RWPE1 (cell line): ENCODE measurements at regions not wholly inside any gene's neighbourhood (a gene's known extent, or its start where the extent isn't known, plus 50 kb on each side); places are given as distances from the start of the nearest gene placed in this dataset.

ENCODE experiments used
- CTCF ChIA-PET: fragments of 350-600 bp; sonication (Branson Sonifier 250); formaldehyde crosslinking; extraction: SDS; loops from one replicate; lab custom pipeline; 2021; lab: Yijun Ruan, JAX
- POLR2A ChIA-PET: fragments of 400-600 bp; formaldehyde crosslinking; extraction: SDS; loops from one replicate; lab custom pipeline; 2020; ENCODE audit warnings: antibody characterized with exemption; ENCODE audit not compliant: low non-redundant PET; lab: Yijun Ruan, JAX
- DNase-seq: peaks from one replicate; pipeline ENCODE4 v3.0.0; 2012; ENCODE audit warnings: low spot score
- H3K27ac ChIP-seq: fragments of 450-650 bp; 2 replicates; pipeline ENCODE4 v1.5.1; 2017
- TF ChIP-seq, protein P1 (sequence below): fragments of 450-650 bp; conservative IDR thresholded peaks from 2 replicates; pipeline ENCODE4 v1.5.1; 2017; ENCODE audit warnings: low read depth, mild to moderate bottlenecking

DNA sequence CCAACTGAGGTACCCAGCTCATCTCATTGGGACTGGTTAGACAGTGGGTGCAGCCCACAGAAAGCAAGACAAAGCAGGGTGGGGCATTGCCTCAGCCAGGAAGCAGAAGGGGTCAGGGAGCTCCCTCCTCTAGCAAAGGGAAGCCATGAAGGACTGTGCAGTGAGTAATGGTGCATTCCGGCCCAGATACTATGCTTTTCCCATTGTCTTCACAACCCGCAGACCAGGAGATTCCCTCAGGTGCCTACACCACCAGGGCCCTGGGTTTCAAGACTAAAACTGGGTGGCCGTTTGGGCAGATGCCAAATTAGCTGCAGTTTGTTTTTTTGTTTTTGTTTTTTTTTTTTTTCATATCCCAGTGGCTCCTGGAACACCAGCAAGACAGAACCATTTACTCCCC is 235.3 kb downstream of the TACR3 start:
- H3K27ac ChIP-seq: no peak overlapping the region
- no peak for DNase-seq
- CTCF ChIA-PET: interaction anchor here (0.9 kb wide), 1 partner anchor 302 kb away, joined by 3 read pairs; no protein-coding TSS in a partner anchor
- TF ChIP-seq, protein P1, sequence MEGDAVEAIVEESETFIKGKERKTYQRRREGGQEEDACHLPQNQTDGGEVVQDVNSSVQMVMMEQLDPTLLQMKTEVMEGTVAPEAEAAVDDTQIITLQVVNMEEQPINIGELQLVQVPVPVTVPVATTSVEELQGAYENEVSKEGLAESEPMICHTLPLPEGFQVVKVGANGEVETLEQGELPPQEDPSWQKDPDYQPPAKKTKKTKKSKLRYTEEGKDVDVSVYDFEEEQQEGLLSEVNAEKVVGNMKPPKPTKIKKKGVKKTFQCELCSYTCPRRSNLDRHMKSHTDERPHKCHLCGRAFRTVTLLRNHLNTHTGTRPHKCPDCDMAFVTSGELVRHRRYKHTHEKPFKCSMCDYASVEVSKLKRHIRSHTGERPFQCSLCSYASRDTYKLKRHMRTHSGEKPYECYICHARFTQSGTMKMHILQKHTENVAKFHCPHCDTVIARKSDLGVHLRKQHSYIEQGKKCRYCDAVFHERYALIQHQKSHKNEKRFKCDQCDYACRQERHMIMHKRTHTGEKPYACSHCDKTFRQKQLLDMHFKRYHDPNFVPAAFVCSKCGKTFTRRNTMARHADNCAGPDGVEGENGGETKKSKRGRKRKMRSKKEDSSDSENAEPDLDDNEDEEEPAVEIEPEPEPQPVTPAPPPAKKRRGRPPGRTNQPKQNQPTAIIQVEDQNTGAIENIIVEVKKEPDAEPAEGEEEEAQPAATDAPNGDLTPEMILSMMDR: no peak
- POLR2A ChIA-PET: no interaction called here

DNA sequence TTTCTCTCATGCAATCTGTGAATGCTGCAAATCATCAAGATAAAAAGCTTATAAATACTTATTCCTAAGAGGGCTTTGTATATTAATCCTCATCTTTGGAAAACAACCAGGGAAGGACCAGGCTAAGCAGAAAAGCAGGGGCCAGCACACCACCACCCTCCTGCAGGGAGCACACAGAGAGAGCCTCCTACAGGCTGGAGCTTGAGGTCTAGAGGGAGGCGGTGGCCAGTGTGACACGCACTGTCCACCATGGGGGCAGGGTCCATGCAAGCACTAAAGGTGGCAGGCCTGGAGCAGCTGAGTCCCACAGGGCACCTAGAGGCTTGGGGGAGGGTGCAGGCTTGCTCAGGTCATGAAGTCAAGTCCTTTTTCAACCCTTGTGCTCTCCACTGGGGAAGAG is 236.9 kb downstream of the TACR3 start:
- DNase-seq: no peak
- TF ChIP-seq, protein P1: no peak
- no peak overlapping the region for H3K27ac ChIP-seq
- POLR2A ChIA-PET: no interaction called here
- CTCF ChIA-PET: no interaction called here

DNA sequence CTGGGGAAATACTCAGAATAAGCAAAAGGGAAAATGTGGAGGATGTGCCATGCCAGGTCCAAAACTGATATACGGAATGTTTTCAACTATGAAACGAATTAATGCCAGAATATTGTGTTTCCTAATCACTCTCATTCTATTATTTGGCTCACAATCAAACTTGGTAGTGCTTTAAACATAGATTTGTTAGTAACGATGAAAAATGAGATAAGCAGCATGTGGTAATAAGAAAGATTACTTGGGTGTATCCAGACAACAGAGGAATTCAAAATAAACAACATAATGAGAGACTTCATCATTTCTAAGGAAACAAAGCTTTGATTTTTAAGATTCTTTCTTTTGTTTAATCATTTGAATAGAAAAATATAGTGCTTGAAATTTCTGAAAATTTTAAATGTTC is 237.3 kb downstream of the TACR3 start:
- POLR2A ChIA-PET: no interaction called here
- TF ChIP-seq, protein P1: no peak
- DNase-seq: no peak
- no peak overlapping the region for H3K27ac ChIP-seq
- CTCF ChIA-PET: interaction anchor here (0.6 kb wide), 1 partner anchor 197 kb away, joined by 4 read pairs; no protein-coding TSS in a partner anchor

DNA sequence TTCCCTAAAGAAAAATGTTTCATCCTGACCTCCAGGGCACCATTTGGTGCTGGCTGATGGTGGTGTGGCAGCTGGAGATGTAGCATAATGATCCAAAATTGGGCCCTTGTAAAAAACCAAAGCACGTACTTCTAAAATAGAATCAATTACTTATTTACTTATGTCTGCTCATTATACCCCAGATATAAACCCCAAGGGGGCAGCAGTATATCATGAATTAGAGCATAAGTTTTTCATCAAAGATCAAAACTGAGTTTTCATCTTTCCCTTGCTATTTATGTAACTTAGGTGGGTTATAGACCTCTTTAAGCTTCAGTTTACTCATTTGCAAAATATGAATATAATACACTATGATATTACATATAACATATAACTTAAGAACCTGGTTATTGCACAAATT is 241.1 kb downstream of the TACR3 start:
- no peak overlapping the region for H3K27ac ChIP-seq
- ChIA-PET CTCF (interaction anchor here (0.7 kb wide), 1 partner anchor 1492 kb away, joined by 3 read pairs; no protein-coding TSS in a partner anchor), POLR2A (no interaction called here)
- TF ChIP-seq, protein P1: no peak
- no peak for DNase-seq

DNA sequence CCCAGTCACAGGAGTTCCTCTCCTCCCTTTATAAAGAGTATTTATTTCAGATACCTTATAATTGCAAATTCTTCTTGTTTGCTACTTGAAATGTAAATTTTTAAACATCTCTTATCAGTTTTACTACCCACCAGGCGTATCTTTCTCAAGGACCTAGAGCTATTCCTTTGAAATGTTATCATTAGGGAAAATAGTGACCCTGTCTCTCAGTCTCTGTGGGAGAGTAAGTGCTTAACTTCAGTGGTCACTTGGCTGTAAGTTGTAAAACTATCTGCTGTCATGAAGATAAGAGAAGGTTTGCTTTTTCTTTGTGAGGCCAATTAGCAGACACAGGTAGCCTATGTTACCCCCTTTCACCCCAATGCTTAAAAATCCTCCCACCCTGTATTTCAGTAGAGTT is 241.6 kb downstream of the TACR3 start:
- TF ChIP-seq, protein P1: no peak
- ChIA-PET POLR2A (no interaction called here), CTCF (interaction anchor here (0.7 kb wide), 1 partner anchor 1493 kb away, joined by 3 read pairs; no protein-coding TSS in a partner anchor)
- no peak for DNase-seq
- H3K27ac ChIP-seq: no peak overlapping the region

DNA sequence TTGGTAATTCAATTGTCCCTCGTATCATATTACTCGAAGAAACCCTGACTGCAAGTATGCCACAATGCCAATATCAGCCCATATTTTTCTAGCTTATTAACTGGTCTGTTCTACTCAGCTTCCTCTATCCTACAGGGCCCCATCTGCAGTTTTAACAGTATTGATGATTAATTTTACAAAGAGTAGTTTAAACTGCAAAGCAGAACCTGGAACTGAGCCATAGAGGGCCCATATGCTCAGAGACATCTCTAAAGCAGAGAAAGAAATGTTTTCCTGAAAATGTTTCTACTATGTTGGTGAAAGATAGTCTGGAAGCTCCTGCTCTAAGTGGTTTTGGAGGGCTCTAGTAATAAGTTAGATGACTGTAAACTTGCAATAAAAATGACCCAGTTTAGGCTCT is 259.4 kb upstream of the CENPE start:
- ChIA-PET POLR2A (no interaction called here), CTCF (no interaction called here)
- TF ChIP-seq, protein P1: no peak
- no peak for DNase-seq
- no peak overlapping the region for H3K27ac ChIP-seq
